Upper lobe of left lung (tissue), 4 donors: ENCODE measurements at regions not wholly inside any gene's neighbourhood (a gene's known extent, or its start where the extent isn't known, plus 50 kb on each side); places are given as distances from the start of the nearest gene placed in this dataset.

ENCODE experiments used
- EP300 ChIP-seq, 4 donors: sonication (generic); formaldehyde crosslinking; IDR thresholded peaks; one replicate each; pipeline ENCODE4 v1.5.1; 2017; ENCODE audit warnings: antibody characterized with exemption in 4 of 4, control low read depth in 2 of 4
- POLR2A ChIP-seq, 4 donors: fragments of 450-650 bp; IDR thresholded peaks; one replicate each; pipeline ENCODE4 v1.5.1; 2016 to 2017; ENCODE audit warnings: antibody characterized with exemption in 4 of 4, mild to moderate bottlenecking in 2 of 4
- POLR2AphosphoS5 ChIP-seq, 2 donors: sonication (generic); formaldehyde crosslinking; IDR thresholded peaks; one replicate each; pipeline ENCODE4 v1.5.1; 2017; ENCODE audit warnings: antibody characterized with exemption in 2 of 2
- TF ChIP-seq, protein P1 (sequence below), 6 experiments: fragments of 450-650 bp in 4 of 6; fragments of 200-600 bp in 2 of 6; sonication (generic) in 2 of 6; IDR thresholded peaks; one replicate each; pipeline ENCODE4 v1.5.1; 2016 to 2019; ENCODE audit warnings: antibody characterized with exemption in 6 of 6

GRCh38 chrX:33273535-33273934, 62.2 kb upstream of the DMD start:
- TF ChIP-seq, protein P1, sequence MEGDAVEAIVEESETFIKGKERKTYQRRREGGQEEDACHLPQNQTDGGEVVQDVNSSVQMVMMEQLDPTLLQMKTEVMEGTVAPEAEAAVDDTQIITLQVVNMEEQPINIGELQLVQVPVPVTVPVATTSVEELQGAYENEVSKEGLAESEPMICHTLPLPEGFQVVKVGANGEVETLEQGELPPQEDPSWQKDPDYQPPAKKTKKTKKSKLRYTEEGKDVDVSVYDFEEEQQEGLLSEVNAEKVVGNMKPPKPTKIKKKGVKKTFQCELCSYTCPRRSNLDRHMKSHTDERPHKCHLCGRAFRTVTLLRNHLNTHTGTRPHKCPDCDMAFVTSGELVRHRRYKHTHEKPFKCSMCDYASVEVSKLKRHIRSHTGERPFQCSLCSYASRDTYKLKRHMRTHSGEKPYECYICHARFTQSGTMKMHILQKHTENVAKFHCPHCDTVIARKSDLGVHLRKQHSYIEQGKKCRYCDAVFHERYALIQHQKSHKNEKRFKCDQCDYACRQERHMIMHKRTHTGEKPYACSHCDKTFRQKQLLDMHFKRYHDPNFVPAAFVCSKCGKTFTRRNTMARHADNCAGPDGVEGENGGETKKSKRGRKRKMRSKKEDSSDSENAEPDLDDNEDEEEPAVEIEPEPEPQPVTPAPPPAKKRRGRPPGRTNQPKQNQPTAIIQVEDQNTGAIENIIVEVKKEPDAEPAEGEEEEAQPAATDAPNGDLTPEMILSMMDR (IDR thresholded peaks at IDR 0.05), result no peak
- TF ChIP-seq POLR2AphosphoS5 (IDR thresholded peaks at IDR 0.05) (no peak), POLR2A (IDR thresholded peaks at IDR 0.05) (no peak), EP300 (IDR thresholded peaks at IDR 0.05) (no peak)
